HG02763 (cell line): ENCODE measurements at regions not wholly inside any gene's neighbourhood (a gene's known extent, or its start where the extent isn't known, plus 50 kb on each side); places are given as distances from the start of the nearest gene placed in this dataset.
"Not testable (repeated sequence)": the region's sequence is repeated elsewhere in the genome, so short reads cannot be mapped to it uniquely, and the experiment has no call there.

Source experiments
- ATAC-seq: cut with Tn5 transposase; IDR thresholded peaks from one replicate; pipeline ENCODE4 v1.9.1; 2021; ENCODE audit warnings: mild to moderate bottlenecking, moderate library complexity; ENCODE audit not compliant: unreplicated experiment

DNA sequence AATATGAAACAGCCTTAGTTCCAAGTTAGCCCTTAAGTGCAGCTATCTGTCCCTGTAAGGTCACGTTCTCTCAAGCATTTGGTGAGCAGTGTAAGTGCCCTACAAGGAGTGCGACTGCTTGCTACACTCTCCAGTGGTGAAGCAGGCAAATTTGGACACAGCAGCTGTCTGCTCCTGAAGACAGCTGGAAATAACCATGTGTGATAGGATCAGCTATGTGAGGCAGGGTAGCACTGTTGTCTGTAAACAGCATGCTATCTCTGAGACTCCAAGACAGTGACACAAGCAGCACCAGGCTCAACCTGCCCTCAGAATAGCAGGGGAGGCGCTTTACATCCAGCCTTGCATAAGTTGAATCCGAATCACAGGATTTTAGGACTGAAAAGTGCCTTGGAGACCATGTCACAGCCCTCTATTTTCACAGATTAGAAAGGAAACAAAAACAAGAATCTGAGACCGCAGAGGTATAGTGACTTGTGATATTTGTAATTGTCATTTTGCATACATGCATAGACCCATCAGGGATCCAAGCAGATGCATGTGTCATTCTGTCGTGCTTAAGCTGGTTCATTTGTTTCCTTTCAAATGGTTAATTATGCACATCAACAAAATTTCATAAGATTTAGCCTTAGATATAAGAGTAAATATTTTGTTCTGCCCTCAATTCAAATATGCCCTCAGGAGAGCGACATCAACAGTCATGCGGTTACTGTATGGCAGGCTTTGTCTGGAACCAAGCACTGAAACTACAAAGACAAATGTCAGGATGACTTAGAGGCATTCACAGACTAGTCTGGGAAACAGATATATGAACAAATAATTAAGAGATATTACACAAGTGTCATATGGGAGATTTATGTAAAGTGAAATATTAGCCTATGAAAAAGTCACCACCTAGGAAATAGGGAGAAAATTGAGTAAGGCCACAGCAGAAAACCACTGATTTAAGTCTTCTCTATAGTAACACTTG, 134.9 kb upstream of the NRIP1 start:
- ATAC-seq: no peak

DNA sequence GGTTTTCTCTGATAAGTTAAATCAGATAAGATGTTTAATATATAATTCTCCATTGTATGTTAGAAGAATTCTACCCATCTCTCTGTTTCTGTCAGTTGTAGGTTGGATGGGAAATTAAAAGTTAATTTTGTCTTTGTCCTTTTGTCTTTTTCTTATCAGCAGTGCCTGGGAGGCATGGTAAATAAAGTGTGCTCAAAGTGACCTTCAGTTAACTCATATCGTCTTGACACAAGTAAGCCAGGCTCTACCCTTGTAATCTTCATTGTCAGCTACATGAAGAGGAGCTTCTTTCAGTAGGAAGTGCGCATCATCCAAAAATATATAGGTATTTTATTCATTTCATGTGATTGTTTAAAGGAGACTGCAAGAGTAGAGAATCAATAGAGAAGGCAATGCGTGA, 138.9 kb upstream of the NRIP1 start:
- ATAC-seq: no peak

DNA sequence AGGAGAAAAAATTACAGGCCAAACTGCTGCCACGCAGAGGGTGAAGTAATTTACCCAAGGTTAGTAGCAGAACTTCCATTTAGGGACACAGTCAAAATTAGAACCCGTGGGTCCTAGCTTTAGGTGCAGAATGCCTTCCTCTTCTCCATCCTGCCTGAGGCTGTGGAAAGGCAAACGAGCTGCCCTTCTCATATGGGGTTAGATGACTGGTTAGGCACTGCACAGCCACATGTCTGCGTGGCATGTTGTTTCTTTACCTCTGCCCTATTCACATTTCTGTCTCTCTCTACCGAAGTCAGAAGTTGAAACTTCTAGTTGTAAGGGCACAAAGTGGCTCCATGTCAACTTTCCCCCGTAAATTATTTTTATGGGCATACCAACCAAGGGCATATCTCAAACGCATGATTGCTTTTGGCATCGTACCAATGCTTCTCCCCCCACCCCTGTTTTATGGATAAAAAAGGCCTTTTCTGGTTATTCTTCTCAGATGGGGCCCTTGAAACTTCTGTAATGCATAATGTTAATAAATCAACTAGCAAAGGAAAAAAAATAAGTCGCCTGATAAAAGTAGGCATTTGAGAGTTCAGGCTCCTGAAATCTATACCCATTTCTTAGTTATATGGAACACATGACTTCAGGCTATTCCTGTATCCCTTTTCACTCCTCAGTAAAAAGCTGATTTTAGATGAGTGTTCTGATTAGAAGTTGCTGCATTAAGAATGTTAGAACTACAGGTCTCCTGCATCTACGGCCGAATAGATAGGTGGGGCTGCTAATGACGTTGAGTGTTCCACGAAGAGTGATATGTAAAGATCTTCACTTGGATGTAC, 139.6 kb upstream of the NRIP1 start:
- no peak for ATAC-seq

DNA sequence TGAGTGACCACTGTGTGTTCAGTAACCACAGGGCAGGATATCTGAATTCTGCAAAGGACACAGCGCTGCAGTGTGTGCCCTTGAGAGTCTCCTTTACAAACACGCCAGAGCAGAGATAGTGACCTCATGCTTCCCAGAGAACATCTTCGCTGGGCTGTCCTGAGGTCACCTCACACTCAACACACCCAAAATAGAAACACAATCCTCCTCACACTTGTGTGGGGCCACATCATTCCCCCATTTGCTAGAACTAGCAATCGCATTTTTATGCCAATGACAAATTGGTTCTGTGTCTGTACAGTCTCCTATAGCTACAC, 140.1 kb upstream of the NRIP1 start:
- ATAC-seq: no peak

DNA sequence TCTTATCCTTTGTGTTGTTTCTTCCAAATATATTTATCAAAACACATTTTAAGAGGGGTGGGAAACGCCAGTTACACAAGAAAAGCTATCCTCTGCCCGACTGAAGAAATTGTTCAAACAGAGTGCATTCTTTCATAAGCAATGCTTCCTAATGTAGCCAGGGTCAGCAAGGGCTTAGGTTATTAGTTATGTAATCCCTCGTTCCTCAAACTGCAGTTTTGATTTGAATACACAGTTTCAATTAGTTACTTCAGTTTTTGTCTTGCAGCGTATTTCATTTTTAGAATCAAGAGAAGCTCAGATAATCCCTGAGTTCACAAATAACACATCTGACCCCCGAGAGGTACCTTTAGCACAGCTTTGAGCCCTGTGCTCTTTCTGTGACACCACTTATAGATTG, 141.7 kb upstream of the NRIP1 start:
- no peak for ATAC-seq

DNA sequence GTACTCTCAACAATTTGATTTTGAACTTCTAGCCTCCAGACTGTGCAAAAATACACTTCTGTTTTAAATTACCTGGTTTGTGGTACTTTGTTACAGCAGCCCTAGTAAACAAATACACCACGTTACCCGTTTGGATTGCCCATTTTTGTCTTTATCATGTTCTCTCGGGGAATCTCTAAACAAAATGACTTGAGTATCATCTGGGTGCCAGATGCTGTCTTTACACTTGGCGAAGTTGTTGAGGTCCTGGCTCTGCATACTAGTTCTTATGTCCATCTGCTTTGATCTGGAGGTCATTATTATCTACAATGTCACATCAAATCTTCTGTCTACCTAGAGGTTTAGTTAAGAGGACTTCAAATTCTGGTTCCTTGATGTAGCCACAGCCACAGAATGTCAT, 142.4 kb upstream of the NRIP1 start:
- ATAC-seq: no peak

DNA sequence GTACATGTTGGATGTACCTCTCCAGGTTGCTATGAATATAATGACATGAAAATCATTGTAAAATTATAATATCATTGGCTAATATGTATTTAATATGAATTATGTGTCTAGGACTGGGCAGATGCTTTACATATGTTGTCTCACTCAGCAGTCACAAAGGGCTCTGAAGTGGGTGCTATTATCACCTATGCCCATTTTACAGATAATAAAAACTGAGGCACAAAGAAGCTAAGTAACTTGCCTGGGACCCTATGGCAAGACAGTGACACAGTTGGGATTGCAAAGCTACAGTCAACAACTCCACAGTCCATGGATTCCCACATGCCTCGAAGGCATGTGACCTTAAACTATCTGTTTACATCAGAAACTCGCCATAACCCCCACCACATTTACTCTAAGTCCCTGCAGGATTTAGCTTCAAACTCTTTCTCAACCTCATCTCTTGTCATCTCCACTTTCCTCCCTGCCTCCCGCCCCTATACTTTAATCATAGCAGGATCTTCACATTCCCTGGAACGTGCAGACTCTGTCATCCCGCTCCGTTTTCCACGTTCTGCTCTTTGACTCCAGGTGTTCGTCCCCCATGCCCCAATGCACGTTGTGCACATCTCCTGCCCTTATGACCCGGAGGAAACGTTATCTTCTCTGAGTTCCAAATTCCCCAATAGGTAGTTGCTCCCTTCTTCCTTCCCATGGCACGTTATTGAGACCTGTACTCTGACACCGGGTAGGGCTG, 143.0 kb upstream of the NRIP1 start:
- ATAC-seq: no peak

DNA sequence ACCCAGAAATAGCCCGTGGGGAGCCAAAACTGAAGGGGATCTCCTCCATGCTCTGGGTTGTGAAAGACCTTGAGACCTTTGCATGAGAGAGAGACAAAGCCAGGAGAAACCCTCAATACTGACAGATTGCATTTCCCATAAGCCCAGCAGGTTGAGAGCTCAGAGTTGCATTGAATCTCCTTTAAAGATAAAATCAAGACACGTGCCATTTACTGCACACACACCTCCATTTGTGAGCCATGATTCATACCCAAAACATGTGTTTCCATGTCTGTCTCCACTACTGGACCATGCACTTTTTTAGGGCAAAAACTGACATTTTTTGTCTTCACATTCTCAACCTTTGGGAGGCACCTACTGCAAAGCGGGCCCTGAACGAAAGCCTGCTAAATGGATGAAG, 144.0 kb upstream of the NRIP1 start:
- no peak for ATAC-seq

DNA sequence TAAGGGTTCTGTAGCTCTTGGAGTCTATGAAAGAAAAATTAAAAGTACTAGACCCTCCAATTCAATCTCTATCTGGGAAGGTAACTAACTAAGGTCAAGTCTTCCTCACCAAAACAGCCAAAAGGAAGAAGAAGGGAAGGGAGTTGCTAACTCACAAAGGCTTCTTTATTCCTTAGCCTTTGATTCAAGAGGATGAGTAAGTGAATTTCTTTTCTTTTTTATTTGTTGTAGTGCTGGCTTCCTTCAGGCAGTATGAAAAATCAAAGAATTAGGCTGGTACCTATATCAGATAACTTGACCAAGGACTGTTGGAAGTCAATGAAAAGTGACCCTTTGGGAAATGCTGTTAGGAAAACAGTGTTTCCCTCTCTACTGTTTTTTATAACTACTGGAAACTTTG, 144.4 kb upstream of the NRIP1 start:
- ATAC-seq: no peak

DNA sequence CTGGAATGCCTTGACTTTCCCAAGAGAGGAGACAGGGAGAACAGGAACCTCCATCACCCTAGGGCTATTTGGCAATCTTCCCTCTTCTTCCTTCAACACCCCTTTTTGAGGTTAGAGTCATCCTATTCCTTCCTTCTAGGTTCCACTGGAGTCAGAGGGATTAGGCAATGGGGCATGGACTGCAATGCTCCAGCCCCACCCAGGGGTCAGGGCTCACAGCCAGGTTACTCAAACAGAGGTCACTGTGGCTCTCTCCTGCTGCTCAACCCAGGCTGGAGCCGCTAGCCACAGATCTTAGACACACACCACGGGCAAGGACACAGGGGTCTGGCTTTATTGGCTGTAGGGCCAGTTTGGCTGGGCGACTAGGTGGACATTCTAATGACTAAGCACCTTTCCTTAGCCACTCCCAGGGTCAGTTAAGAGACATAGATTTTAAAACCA, 145.5 kb upstream of the NRIP1 start:
- no peak for ATAC-seq

DNA sequence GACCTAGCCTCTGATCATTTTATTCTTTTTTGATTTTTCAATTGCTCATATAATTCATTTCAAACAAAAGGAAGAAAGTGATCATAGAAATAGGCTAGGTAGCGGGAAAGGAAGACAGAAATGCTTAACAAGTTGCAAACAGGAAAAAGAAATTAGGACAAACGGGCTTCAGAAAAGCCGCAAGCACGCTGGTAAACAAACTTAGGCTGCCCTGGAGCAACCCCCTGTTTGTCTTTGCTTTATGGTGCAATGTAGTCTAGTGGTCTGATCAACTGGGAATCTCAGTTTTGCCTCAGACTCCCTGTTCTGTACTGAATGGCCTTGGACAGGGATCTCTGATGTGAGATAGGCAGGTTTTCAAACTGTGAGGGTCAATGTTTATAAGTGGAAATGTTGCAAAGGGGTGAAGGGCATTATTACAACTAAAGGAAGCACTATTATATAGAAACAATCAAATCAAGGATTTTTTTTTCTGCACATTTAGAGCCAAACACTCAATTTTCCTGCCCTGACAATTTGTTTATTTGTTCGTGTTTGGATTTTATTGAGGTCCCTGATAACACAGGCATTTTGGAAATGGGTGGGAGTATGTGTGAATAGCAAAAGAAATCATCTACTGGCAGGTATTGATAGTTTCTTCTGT, 146.8 kb upstream of the NRIP1 start:
- no peak for ATAC-seq

DNA sequence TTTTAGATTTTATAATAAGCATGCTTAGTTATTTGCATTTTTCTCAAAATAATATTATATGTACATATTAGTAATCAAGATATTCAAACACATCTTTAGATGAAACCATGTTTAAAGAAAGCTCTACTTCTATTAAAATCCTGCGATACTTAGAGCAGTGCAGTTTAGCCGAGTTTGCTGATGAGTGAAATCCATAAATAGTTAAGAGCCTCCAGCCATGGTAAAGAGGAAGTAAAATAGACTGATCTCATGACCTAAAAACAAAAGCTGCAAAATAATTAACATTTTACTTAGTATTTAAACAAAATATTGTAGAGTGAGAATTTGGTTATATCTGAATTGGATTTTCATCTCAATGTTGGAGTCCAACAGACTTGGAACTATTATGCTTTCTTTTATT, 147.4 kb upstream of the NRIP1 start:
- ATAC-seq: no peak

DNA sequence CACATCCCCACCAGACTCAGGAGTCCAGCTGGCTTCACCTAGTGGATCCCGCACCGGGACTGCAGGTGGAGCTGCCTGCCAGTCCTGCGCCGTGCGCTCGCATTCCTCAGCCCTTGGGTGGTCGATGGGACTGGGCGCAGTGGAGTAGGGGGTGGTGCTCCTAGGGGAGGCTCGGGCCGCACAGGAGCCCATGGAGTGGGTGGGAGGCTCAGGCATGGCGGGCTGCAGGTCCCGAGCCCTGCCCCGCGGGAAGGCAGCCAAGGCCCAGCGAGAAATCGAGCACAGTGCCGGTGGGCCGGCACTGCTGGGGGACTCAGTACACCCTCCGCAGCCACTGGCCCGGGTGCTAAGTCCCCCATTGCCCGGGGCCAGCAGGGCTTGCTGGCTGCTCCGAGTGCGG, 153.7 kb upstream of the NRIP1 start:
- not testable (repeated sequence) for ATAC-seq

DNA sequence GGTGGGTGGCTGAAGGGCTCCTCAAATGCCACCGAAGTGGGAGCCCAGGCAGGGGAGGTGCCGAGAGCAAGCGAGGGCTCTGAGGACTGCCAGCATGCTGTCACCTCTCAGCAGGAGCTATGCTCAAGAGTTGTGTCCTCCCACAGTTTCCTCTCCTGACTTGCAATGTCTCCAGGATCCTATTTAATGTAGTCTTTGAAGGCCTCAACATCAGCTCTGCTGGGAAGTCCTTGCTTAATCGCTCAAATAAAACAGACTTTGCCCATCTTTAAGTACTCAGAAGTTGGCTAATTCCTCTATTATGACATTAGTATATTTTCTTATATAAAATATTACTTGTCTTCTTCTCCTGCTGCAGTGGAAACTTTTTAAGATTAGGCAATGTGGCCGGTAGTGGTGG, 154.2 kb upstream of the NRIP1 start:
- no peak for ATAC-seq

DNA sequence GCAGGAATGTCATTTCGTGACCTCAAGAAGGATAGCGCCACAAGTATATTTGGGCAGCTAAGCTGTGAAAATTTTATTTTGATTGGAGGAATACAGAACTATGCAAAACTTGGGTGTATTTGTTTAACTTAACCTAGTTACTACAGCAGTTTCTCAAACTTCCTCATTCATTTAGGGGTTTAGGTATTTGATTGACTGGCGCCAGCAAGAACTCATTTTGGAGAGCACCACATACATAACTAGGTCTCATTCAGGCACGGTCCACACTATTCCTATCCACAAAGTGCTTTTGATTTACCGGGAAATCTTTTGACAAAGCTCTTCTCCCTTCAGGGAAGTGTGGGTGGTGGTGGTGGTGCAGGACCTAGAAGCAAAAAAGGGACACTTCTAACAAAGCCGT, 155.1 kb upstream of the NRIP1 start:
- ATAC-seq: no peak

DNA sequence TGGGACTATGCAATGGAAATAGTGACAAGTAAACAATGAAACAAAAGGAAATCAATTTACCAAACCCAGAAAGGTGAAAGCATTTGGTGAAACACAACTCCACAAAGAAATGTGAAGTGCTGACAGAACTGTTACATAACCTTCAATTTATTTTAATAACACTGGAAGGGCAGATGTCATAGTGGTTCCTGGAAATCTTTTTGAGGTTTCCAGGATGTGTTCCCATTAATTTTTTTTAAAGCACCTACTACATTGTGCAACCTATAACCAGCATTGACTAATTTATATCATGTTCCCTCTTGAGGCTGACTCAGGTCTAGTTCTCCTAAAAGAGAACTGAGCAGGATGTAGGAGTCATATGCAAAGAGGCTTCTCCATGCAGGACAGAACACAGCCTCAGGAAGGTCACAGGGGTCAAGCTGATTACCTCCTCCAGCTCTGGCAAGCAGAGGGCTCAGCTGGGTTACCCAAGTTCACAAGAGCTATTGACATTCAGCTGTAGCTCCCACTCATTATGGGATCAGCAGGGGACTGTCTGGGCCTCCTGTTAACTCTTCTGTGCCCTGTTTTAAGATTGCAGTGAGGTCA, 157.1 kb upstream of the NRIP1 start:
- ATAC-seq: peak; percentile 54

DNA sequence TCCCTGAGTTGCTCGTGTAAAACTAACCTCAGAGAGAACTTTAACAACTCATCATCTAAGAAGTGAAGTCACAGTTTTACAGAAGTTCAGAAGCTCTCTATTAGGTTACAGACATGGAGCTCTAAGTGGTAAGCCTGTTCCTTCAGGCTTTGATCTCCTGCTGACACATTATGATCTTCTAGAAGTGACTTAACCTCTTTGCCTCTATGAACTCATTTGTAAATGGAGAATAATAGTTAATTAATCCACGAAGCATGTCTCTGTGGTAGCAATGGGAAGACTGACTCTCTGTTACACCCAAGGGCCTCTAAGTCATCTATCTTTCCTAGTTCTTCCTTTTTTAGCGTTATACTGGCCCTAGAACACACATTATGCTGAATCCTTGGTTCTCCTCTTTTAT, 157.9 kb upstream of the NRIP1 start:
- ATAC-seq: no peak

DNA sequence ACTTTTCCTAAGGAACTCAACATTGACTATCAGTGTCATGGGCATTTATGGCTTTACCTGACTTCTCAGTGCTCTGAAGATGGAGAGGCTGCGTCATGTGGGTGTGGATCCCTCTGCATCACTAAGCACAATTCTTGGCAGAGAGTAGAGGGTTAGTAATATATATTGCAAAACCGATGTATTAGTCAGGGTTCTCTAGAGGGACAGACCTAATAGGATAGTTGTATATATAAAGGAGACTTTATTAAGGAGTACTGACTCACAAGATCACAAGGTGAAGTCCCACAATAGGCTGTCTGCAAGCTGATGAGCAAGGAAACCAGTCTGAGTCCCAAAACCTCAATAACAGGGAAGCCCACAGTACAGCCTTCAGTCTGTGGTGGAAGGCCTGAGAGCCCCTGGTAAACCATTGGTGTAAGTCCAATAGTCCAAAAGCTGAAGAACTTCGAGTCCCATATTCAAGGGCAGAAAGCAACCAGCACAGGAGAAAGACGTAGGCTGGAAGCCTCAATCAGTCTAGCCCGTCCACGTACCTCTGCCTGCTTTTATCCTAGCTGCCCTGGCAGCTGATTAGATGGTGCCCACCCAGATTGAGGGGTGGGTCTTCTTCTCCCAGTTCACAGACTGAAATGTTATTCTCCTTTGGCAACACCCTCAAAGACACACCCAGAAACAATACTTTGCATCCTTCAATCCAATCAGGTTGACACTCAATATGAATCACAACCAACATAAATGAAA, 159.7 kb upstream of the NRIP1 start:
- ATAC-seq: no peak

DNA sequence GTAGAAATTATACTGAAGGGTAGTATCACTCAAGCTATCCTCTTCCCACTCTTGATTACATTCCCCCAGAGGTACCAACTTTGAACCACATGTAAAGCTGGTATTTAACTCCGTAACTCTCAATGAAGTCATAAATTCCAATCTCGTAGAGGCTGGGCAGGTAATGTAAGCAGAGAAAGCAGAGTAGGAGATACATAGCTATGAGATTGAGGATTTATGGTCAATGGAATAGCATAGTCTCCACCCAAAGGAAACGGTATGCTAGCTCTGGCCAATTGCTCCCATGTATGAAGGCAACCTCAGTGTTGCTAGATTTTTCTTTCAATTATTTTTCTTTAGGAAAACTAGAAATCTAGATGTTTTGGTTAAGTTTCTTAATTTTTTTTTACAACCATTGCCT, 163.1 kb upstream of the NRIP1 start:
- no peak for ATAC-seq

DNA sequence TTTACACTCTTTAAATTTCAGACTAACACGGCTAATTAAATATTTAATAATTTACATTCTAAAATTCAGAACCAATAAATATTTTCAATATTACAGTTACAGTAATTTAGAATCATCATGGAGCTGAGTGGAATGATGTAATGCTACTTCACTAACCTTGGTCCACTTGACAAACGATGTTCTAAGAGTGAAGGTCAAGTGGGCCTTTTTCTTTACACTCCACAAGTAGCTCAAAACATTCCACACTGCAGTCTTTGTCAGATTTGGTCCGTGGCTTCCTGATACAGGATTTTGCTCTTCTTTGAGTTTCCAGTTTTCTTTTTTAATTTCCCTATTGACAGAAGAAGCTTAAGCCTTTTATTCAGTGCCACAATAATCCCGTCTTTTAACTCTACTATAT, 164.6 kb upstream of the NRIP1 start:
- ATAC-seq: no peak
